ENCODE measurements at regions not wholly inside any gene's neighbourhood (a gene's known extent, or its start where the extent isn't known, plus 50 kb on each side); places are given as distances from the start of the nearest gene placed in this dataset.

DNA sequence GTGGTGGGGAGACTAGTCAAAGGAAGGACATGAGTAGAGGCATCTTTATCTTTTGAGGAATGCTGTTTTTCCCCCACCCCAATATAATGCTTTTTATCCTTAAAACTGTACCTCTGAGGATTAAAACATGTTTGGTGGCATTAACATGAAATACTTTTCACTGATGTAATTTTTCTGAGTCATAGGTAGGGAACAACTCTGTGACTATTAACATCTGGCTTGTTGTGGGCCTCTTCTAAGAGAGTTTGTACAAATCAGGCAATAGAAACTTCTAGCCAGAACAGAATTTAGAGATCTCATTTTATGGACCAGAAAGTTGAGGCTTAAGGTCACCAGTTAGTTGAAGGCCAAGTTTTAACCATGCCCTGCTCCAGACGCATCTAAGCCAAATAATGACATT is 207.6 kb downstream of the SOX3 start:
- no peak overlapping the region for H3K27ac ChIP-seq (ENCODE audit: low read depth)
- Mint-ChIP-seq H3K9me3 (no peaks in the 10 kb centered on the region), H3K4me1 (peaks cover 32% of the 10 kb centered on the region), H3K27me3 (ENCODE audit: insufficient read depth, low read depth, poor library complexity) (no peaks in the 10 kb centered on the region), H3K27ac (no peak overlapping the region), H3K36me3 (ENCODE audit: low read depth) (no peaks in the 10 kb centered on the region), H3K4me3 (no peak overlapping the region)
- H3K4me1 ChIP-seq (ENCODE audit: insufficient read depth): peaks cover 16% of the 10 kb centered on the region
- no peak overlapping the region for H3K4me2 ChIP-seq
- TF ChIP-seq, protein P1, sequence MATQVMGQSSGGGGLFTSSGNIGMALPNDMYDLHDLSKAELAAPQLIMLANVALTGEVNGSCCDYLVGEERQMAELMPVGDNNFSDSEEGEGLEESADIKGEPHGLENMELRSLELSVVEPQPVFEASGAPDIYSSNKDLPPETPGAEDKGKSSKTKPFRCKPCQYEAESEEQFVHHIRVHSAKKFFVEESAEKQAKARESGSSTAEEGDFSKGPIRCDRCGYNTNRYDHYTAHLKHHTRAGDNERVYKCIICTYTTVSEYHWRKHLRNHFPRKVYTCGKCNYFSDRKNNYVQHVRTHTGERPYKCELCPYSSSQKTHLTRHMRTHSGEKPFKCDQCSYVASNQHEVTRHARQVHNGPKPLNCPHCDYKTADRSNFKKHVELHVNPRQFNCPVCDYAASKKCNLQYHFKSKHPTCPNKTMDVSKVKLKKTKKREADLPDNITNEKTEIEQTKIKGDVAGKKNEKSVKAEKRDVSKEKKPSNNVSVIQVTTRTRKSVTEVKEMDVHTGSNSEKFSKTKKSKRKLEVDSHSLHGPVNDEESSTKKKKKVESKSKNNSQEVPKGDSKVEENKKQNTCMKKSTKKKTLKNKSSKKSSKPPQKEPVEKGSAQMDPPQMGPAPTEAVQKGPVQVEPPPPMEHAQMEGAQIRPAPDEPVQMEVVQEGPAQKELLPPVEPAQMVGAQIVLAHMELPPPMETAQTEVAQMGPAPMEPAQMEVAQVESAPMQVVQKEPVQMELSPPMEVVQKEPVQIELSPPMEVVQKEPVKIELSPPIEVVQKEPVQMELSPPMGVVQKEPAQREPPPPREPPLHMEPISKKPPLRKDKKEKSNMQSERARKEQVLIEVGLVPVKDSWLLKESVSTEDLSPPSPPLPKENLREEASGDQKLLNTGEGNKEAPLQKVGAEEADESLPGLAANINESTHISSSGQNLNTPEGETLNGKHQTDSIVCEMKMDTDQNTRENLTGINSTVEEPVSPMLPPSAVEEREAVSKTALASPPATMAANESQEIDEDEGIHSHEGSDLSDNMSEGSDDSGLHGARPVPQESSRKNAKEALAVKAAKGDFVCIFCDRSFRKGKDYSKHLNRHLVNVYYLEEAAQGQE (IDR thresholded peaks at IDR 0.05; ENCODE audit: unreplicated experiment): no peak
- TF ChIP-seq EZH2phosphoT487 (IDR thresholded peaks at IDR 0.05; ENCODE audit: unreplicated experiment): no peak
- TF ChIP-seq ZNF331 (CRISPR knock-in tag; IDR thresholded peaks at IDR 0.05; ENCODE audit: low read depth): no peak
- TF ChIP-seq CREB1 (CRISPR knock-in tag; IDR thresholded peaks at IDR 0.05; ENCODE audit: low read depth): no peak
- TF ChIP-seq NANOG (IDR thresholded peaks at IDR 0.05; ENCODE audit: borderline replicate concordance): no peak
- TF ChIP-seq JUNB (IDR thresholded peaks at IDR 0.05; ENCODE audit: unreplicated experiment): no peak
- TF ChIP-seq POLR2AphosphoS5 (IDR thresholded peaks at IDR 0.05; ENCODE audit: low read depth): no peak
- TF ChIP-seq ETS1 (IDR thresholded peaks at IDR 0.05): no peak
- no peak for TF ChIP-seq EZH2 (IDR thresholded peaks at IDR 0.05; ENCODE audit: low read depth, unreplicated experiment)
- TF ChIP-seq, protein P2, sequence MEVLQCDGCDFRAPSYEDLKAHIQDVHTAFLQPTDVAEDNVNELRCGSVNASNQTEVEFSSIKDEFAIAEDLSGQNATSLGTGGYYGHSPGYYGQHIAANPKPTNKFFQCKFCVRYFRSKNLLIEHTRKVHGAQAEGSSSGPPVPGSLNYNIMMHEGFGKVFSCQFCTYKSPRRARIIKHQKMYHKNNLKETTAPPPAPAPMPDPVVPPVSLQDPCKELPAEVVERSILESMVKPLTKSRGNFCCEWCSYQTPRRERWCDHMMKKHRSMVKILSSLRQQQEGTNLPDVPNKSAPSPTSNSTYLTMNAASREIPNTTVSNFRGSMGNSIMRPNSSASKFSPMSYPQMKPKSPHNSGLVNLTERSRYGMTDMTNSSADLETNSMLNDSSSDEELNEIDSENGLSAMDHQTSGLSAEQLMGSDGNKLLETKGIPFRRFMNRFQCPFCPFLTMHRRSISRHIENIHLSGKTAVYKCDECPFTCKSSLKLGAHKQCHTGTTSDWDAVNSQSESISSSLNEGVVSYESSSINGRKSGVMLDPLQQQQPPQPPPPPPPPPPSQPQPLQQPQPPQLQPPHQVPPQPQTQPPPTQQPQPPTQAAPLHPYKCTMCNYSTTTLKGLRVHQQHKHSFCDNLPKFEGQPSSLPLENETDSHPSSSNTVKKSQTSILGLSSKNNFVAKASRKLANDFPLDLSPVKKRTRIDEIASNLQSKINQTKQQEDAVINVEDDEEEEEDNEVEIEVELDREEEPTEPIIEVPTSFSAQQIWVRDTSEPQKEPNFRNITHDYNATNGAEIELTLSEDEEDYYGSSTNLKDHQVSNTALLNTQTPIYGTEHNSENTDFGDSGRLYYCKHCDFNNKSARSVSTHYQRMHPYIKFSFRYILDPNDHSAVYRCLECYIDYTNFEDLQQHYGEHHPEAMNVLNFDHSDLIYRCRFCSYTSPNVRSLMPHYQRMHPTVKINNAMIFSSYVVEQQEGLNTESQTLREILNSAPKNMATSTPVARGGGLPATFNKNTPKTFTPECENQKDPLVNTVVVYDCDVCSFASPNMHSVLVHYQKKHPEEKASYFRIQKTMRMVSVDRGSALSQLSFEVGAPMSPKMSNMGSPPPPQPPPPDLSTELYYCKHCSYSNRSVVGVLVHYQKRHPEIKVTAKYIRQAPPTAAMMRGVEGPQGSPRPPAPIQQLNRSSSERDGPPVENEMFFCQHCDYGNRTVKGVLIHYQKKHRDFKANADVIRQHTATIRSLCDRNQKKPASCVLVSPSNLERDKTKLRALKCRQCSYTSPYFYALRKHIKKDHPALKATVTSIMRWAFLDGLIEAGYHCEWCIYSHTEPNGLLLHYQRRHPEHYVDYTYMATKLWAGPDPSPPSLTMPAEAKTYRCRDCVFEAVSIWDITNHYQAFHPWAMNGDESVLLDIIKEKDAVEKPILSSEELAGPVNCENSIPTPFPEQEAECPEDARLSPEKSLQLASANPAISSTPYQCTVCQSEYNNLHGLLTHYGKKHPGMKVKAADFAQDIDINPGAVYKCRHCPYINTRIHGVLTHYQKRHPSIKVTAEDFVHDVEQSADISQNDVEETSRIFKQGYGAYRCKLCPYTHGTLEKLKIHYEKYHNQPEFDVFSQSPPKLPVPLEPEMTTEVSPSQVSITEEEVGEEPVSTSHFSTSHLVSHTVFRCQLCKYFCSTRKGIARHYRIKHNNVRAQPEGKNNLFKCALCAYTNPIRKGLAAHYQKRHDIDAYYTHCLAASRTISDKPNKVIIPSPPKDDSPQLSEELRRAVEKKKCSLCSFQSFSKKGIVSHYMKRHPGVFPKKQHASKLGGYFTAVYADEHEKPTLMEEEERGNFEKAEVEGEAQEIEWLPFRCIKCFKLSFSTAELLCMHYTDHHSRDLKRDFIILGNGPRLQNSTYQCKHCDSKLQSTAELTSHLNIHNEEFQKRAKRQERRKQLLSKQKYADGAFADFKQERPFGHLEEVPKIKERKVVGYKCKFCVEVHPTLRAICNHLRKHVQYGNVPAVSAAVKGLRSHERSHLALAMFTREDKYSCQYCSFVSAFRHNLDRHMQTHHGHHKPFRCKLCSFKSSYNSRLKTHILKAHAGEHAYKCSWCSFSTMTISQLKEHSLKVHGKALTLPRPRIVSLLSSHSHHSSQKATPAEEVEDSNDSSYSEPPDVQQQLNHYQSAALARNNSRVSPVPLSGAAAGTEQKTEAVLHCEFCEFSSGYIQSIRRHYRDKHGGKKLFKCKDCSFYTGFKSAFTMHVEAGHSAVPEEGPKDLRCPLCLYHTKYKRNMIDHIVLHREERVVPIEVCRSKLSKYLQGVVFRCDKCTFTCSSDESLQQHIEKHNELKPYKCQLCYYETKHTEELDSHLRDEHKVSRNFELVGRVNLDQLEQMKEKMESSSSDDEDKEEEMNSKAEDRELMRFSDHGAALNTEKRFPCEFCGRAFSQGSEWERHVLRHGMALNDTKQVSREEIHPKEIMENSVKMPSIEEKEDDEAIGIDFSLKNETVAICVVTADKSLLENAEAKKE (CRISPR knock-in tag; IDR thresholded peaks at IDR 0.05): no peak
- TF ChIP-seq STAT1 (IDR thresholded peaks at IDR 0.05; ENCODE audit: unreplicated experiment): no peak
- TF ChIP-seq CTCF (conservative IDR thresholded peaks at IDR 0.05; ENCODE audit: low read depth in 2 of 2): no peak
- TF ChIP-seq ZNF114 (CRISPR knock-in tag; IDR thresholded peaks at IDR 0.05): no peak
- H3F3A ChIP-seq (replicated peaks; ENCODE audit: low read depth): no peaks in the 10 kb centered on the region
- H4K20me1 ChIP-seq (replicated peaks; ENCODE audit: insufficient read depth): no peaks in the 10 kb centered on the region
- H3K79me2 ChIP-seq (replicated peaks; ENCODE audit: insufficient read depth): no peaks in the 10 kb centered on the region
- H2AFZ ChIP-seq: no peak overlapping the region
- H3K36me3 ChIP-seq (ENCODE audit: insufficient read depth): no peaks in the 10 kb centered on the region
- no peak for DNase-seq (ENCODE audit: low spot score)
- H3K27me3 ChIP-seq (ENCODE audit: insufficient read depth): no peaks in the 10 kb centered on the region
- no peak for ATAC-seq
- H3K4me3 ChIP-seq: no peak overlapping the region
- H3K9me2 ChIP-seq (ENCODE audit: insufficient read depth): no peaks in the 10 kb centered on the region

Data from GM23338 (cell line).